ENCODE measurements at regions not wholly inside any gene's neighbourhood (a gene's known extent, or its start where the extent isn't known, plus 50 kb on each side); places are given as distances from the start of the nearest gene placed in this dataset.

- TF ChIP-seq CTCF (IDR thresholded peaks at IDR 0.05; ENCODE audit: low read length) (no peak), EZH2phosphoT487 (IDR thresholded peaks at IDR 0.05; ENCODE audit: low read length) (no peak), EZH2 (optimal IDR thresholded peaks at IDR 0.05; ENCODE audit: low read depth, low read length) (no peak)
Observed at GRCh38 chr2:148586522-148587128, 57.9 kb upstream of the EPC2 start.

Data from MM.1S (cell line).